ENCODE measurements at regions not wholly inside any gene's neighbourhood (a gene's known extent, or its start where the extent isn't known, plus 50 kb on each side); places are given as distances from the start of the nearest gene placed in this dataset.

DNA sequence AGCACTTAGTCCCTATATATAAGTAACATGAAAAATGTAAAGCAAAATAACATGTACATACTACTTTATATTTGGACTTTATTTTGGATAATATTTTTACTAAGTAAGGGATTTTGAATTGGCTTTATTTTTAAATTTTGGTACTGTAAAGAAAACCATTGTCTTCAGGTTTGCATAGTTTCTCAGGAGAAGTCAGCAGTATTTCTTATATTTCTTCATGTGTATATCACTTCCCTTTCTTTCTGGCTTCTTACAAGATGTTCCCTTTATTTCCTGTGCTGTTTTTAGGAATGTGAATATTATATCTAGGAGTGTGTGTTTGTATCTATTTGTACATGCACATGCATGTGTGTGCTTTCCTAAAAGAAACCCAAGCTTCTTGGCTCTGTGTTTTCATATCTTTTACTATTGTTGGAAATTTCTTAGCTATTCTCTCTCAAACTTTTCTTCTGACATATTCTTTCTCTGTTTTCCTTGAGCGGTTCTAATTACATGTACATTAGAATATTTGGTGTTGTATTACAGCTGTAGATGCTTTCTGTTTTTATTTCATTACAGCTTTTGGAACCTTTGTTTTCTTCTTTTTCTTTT, 1549.7 kb upstream of the ACVR2A start:
- TF ChIP-seq, protein P1, sequence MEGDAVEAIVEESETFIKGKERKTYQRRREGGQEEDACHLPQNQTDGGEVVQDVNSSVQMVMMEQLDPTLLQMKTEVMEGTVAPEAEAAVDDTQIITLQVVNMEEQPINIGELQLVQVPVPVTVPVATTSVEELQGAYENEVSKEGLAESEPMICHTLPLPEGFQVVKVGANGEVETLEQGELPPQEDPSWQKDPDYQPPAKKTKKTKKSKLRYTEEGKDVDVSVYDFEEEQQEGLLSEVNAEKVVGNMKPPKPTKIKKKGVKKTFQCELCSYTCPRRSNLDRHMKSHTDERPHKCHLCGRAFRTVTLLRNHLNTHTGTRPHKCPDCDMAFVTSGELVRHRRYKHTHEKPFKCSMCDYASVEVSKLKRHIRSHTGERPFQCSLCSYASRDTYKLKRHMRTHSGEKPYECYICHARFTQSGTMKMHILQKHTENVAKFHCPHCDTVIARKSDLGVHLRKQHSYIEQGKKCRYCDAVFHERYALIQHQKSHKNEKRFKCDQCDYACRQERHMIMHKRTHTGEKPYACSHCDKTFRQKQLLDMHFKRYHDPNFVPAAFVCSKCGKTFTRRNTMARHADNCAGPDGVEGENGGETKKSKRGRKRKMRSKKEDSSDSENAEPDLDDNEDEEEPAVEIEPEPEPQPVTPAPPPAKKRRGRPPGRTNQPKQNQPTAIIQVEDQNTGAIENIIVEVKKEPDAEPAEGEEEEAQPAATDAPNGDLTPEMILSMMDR (IDR thresholded peaks at IDR 0.05) = no peak
- no peak for TF ChIP-seq POLR2AphosphoS5 (IDR thresholded peaks at IDR 0.05)
- TF ChIP-seq POLR2A (IDR thresholded peaks at IDR 0.05) = no peak

Data from suprapubic skin (tissue), 4 donors.